Ectodermal cell (in vitro differentiated cells): ENCODE measurements at regions not wholly inside any gene's neighbourhood (a gene's known extent, or its start where the extent isn't known, plus 50 kb on each side); places are given as distances from the start of the nearest gene placed in this dataset.
"Not testable (repeated sequence)": the region's sequence is repeated elsewhere in the genome, so short reads cannot be mapped to it uniquely, and the experiment has no call there.

Source experiments
- H3K27ac ChIP-seq: 2 replicates; pipeline ENCODE4 v1.7.0; 2013; ENCODE audit warnings: mild to moderate bottlenecking, low read depth, low read length; ENCODE audit not compliant: insufficient read depth, poor library complexity, severe bottlenecking
- H3K27me3 ChIP-seq: 2 replicates; pipeline ENCODE4 v1.7.0; 2013; ENCODE audit warnings: mild to moderate bottlenecking, low read length; ENCODE audit not compliant: insufficient read depth, control insufficient read depth, poor library complexity, severe bottlenecking
- H3K36me3 ChIP-seq: one replicate; pipeline ENCODE4 v1.7.0; 2013; ENCODE audit warnings: low read length; ENCODE audit not compliant: control insufficient read depth, insufficient read depth
- H3K4me1 ChIP-seq: one replicate; pipeline ENCODE4 v1.7.0; 2013; ENCODE audit warnings: low read length; ENCODE audit not compliant: control insufficient read depth, insufficient read depth
- H3K4me3 ChIP-seq: 2 replicates; pipeline ENCODE4 v1.7.0; 2013; ENCODE audit warnings: low read depth, low read length, control low read depth; ENCODE audit not compliant: insufficient read depth
- H3K9me3 ChIP-seq: 2 replicates; pipeline ENCODE4 v1.7.0; 2013; ENCODE audit warnings: mild to moderate bottlenecking, low read length, moderate library complexity; ENCODE audit not compliant: control insufficient read depth
- WGBS, 2 experiments: methylation state at CpG; one replicate each; pipeline ENCODE4 v1.1.7; 2013; ENCODE audit warnings: missing lambda C conversion rate in 2 of 2; 5-methylcytosine and 5-hydroxymethylcytosine counted together

GRCh38 chr2:200199576-200200263 lies 106.8 kb upstream of the SPATS2L start:
- Histone ChIP-seq H3K27me3 (no peaks in the 10 kb centered on the region), H3K36me3 (no peaks in the 10 kb centered on the region), H3K4me3 (no peak overlapping the region), H3K9me3 (no peaks in the 10 kb centered on the region), H3K4me1 (peaks cover 4% of the 10 kb centered on the region), H3K27ac (no peak overlapping the region)
- 92% methylated on average over 4 of the region's 4 CpGs for WGBS, 2 experiments

GRCh38 chr2:200201839-200202238 lies 104.7 kb upstream of the SPATS2L start:
- H3K4me3 ChIP-seq, H3K4me1 ChIP-seq, H3K9me3 ChIP-seq, H3K27me3 ChIP-seq, H3K27ac ChIP-seq, H3K36me3 ChIP-seq: not testable (repeated sequence)
- 52 to 60% methylated on average over 3 of the region's 4 CpGs for WGBS, 2 experiments

GRCh38 chr2:200203381-200203827 lies 103.1 kb upstream of the SPATS2L start:
- H3K36me3 ChIP-seq: no peaks in the 10 kb centered on the region
- no peak overlapping the region for H3K27ac ChIP-seq
- peaks cover 4% of the 10 kb centered on the region for H3K4me1 ChIP-seq
- H3K4me3 ChIP-seq: no peak overlapping the region
- H3K9me3 ChIP-seq: no peaks in the 10 kb centered on the region
- 20 to 34% methylated on average over 2 of the region's 2 CpGs for WGBS, 2 experiments
- H3K27me3 ChIP-seq: no peaks in the 10 kb centered on the region

GRCh38 chr2:200208041-200208440 lies 98.5 kb upstream of the SPATS2L start:
- Histone ChIP-seq H3K27ac (no peak overlapping the region), H3K36me3 (no peaks in the 10 kb centered on the region), H3K9me3 (no peaks in the 10 kb centered on the region), H3K27me3 (no peaks in the 10 kb centered on the region), H3K4me3 (no peak overlapping the region), H3K4me1 (peaks cover 10% of the 10 kb centered on the region)
- WGBS, 2 experiments: 91 to 96% methylated on average over 1 to 2 of the region's 3 CpGs

- H3K4me3 ChIP-seq: no peak overlapping the region
- H3K27ac ChIP-seq: no peak overlapping the region
- H3K27me3 ChIP-seq: no peaks in the 10 kb centered on the region
- peaks cover 6% of the 10 kb centered on the region for H3K4me1 ChIP-seq
- 87 to 88% methylated on average over 22 of the region's 22 CpGs for WGBS, 2 experiments
- H3K9me3 ChIP-seq: no peaks in the 10 kb centered on the region
- H3K36me3 ChIP-seq: no peaks in the 10 kb centered on the region
These were observed 97.5 kb upstream of the SPATS2L start for GRCh38 chr2:200209030-200209429.

GRCh38 chr2:200211643-200212042 lies 94.8 kb upstream of the SPATS2L start:
- 85 to 93% methylated on average over 4 to 5 of the region's 5 CpGs for WGBS, 2 experiments
- Histone ChIP-seq H3K27me3 (no peaks in the 10 kb centered on the region), H3K36me3 (no peaks in the 10 kb centered on the region), H3K9me3 (no peaks in the 10 kb centered on the region), H3K27ac (no peak overlapping the region), H3K4me1 (peaks cover 6% of the 10 kb centered on the region), H3K4me3 (no peak overlapping the region)

- Histone ChIP-seq H3K4me3 (no peak overlapping the region), H3K9me3 (no peaks in the 10 kb centered on the region), H3K27me3 (no peaks in the 10 kb centered on the region), H3K36me3 (no peaks in the 10 kb centered on the region), H3K27ac (no peak overlapping the region), H3K4me1 (peaks cover 6% of the 10 kb centered on the region)
- WGBS, 2 experiments: 92 to 94% methylated on average over 4 to 5 of the region's 5 CpGs
These were observed 93.5 kb upstream of the SPATS2L start for GRCh38 chr2:200212862-200213425.

- Histone ChIP-seq H3K4me3 (no peak overlapping the region), H3K9me3 (no peaks in the 10 kb centered on the region), H3K4me1 (peaks cover 6% of the 10 kb centered on the region), H3K36me3 (no peaks in the 10 kb centered on the region), H3K27ac (no peak overlapping the region), H3K27me3 (no peaks in the 10 kb centered on the region)
- WGBS, 2 experiments: 94 to 95% methylated on average over 4 of the region's 4 CpGs
These were observed 90.2 kb upstream of the SPATS2L start for GRCh38 chr2:200216310-200216709.

GRCh38 chr2:200217320-200217719 lies 89.2 kb upstream of the SPATS2L start:
- Histone ChIP-seq H3K4me1 (no peaks in the 10 kb centered on the region), H3K27ac (no peak overlapping the region), H3K36me3 (no peaks in the 10 kb centered on the region), H3K9me3 (no peaks in the 10 kb centered on the region), H3K27me3 (no peaks in the 10 kb centered on the region), H3K4me3 (no peak overlapping the region)
- 96 to 100% methylated on average over 1 of the region's 1 CpG for WGBS, 2 experiments

- WGBS, 2 experiments: 91 to 96% methylated on average over 1 of the region's 1 CpG
- no peaks in the 10 kb centered on the region for H3K4me1 ChIP-seq
- no peak overlapping the region for H3K27ac ChIP-seq
- H3K9me3 ChIP-seq: no peaks in the 10 kb centered on the region
- H3K4me3 ChIP-seq: no peak overlapping the region
- H3K36me3 ChIP-seq: no peaks in the 10 kb centered on the region
- H3K27me3 ChIP-seq: no peaks in the 10 kb centered on the region
These were observed 87.8 kb upstream of the SPATS2L start for GRCh38 chr2:200218645-200219044.
